Stimulated activated naive CD8-positive, alpha-beta T cell treated with anti-CD3 and anti-CD28 coated beads, Interleukin-15, Interleukin-2, amounts not matched to agents 100 ng/mL and 50 ng/mL, for 24 hours (primary cell): ENCODE measurements at regions not wholly inside any gene's neighbourhood (a gene's known extent, or its start where the extent isn't known, plus 50 kb on each side); places are given as distances from the start of the nearest gene placed in this dataset.

ENCODE experiments used
- H3K27ac Mint-ChIP-seq: one replicate; pipeline ENCODE4 v1.8.0; 2021; ENCODE audit warnings: mild to moderate bottlenecking, mixed read lengths
- H3K27me3 Mint-ChIP-seq: one replicate; pipeline ENCODE4 v1.8.0; 2021; ENCODE audit warnings: mixed read lengths
- H3K36me3 Mint-ChIP-seq: one replicate; pipeline ENCODE4 v1.8.0; 2021; ENCODE audit warnings: low read depth, mixed read lengths
- H3K4me1 Mint-ChIP-seq: one replicate; pipeline ENCODE4 v1.8.0; 2021; ENCODE audit warnings: low read depth, mixed read lengths
- H3K4me3 Mint-ChIP-seq: one replicate; pipeline ENCODE4 v1.8.0; 2021; ENCODE audit warnings: mild to moderate bottlenecking, mixed read lengths
- H3K9me3 Mint-ChIP-seq: one replicate; pipeline ENCODE4 v1.8.0; 2021; ENCODE audit warnings: mixed read lengths

- H3K27me3 Mint-ChIP-seq = no peaks in the 10 kb centered on the region
These were observed 652.1 kb downstream of the TBC1D32 start for GRCh38 chr6:120682145-120682544.

GRCh38 chr6:120681204-120681603 lies 653.1 kb downstream of the TBC1D32 start:
- H3K27ac Mint-ChIP-seq = no peak overlapping the region
- no peaks in the 10 kb centered on the region for H3K4me1 Mint-ChIP-seq
- H3K36me3 Mint-ChIP-seq = no peaks in the 10 kb centered on the region
- H3K4me3 Mint-ChIP-seq = no peak overlapping the region
- no peaks in the 10 kb centered on the region for H3K27me3 Mint-ChIP-seq
- H3K9me3 Mint-ChIP-seq = peaks cover 5% of the 10 kb centered on the region

More at GRCh38 chr6:120682145-120682544, 652.1 kb downstream of the TBC1D32 start:
- no peak overlapping the region for H3K4me3 Mint-ChIP-seq
- no peaks in the 10 kb centered on the region for H3K4me1 Mint-ChIP-seq
- H3K9me3 Mint-ChIP-seq = no peaks in the 10 kb centered on the region
- H3K36me3 Mint-ChIP-seq = no peaks in the 10 kb centered on the region
- no peak overlapping the region for H3K27ac Mint-ChIP-seq

- H3K4me1 Mint-ChIP-seq = no peaks in the 10 kb centered on the region
- H3K4me3 Mint-ChIP-seq = no peak overlapping the region
- H3K27me3 Mint-ChIP-seq = no peaks in the 10 kb centered on the region
- peaks cover 5% of the 10 kb centered on the region for H3K9me3 Mint-ChIP-seq
- H3K27ac Mint-ChIP-seq = no peak overlapping the region
- H3K36me3 Mint-ChIP-seq = no peaks in the 10 kb centered on the region
These were observed 658.4 kb downstream of the TBC1D32 start for GRCh38 chr6:120675886-120676285.

GRCh38 chr6:120671519-120671918 lies 662.8 kb downstream of the TBC1D32 start:
- Mint-ChIP-seq H3K36me3 (no peaks in the 10 kb centered on the region), H3K27ac (no peak overlapping the region), H3K4me1 (no peaks in the 10 kb centered on the region), H3K9me3 (peaks cover under 1% of the 10 kb centered on the region), H3K27me3 (no peaks in the 10 kb centered on the region), H3K4me3 (no peak overlapping the region)

- Mint-ChIP-seq H3K27ac (no peak overlapping the region), H3K27me3 (no peaks in the 10 kb centered on the region), H3K36me3 (no peaks in the 10 kb centered on the region), H3K4me1 (no peaks in the 10 kb centered on the region), H3K4me3 (no peak overlapping the region), H3K9me3 (peaks cover 4% of the 10 kb centered on the region)
These were observed 681.8 kb downstream of the TBC1D32 start for GRCh38 chr6:120652506-120652905.

GRCh38 chr6:120648713-120649112 lies 685.6 kb downstream of the TBC1D32 start:
- Mint-ChIP-seq H3K4me1 (no peaks in the 10 kb centered on the region), H3K9me3 (peaks cover 4% of the 10 kb centered on the region), H3K27ac (no peak overlapping the region), H3K27me3 (no peaks in the 10 kb centered on the region), H3K36me3 (no peaks in the 10 kb centered on the region), H3K4me3 (no peak overlapping the region)

- no peaks in the 10 kb centered on the region for H3K27me3 Mint-ChIP-seq
- no peaks in the 10 kb centered on the region for H3K4me1 Mint-ChIP-seq
- H3K4me3 Mint-ChIP-seq = no peak overlapping the region
- H3K36me3 Mint-ChIP-seq = no peaks in the 10 kb centered on the region
- H3K27ac Mint-ChIP-seq = no peak overlapping the region
- H3K9me3 Mint-ChIP-seq = peaks cover 4% of the 10 kb centered on the region
These were observed 688.2 kb downstream of the TBC1D32 start for GRCh38 chr6:120646101-120646500.

GRCh38 chr6:120632975-120633374 lies 701.3 kb downstream of the TBC1D32 start:
- no peak overlapping the region for H3K4me3 Mint-ChIP-seq
- no peaks in the 10 kb centered on the region for H3K36me3 Mint-ChIP-seq

GRCh38 chr6:120627612-120628011 lies 706.7 kb downstream of the TBC1D32 start:
- Mint-ChIP-seq H3K4me1 (no peaks in the 10 kb centered on the region), H3K9me3 (peaks cover 5% of the 10 kb centered on the region), H3K27ac (no peak overlapping the region)

More at GRCh38 chr6:120632975-120633374, 701.3 kb downstream of the TBC1D32 start:
- Mint-ChIP-seq H3K4me1 (no peaks in the 10 kb centered on the region), H3K27ac (no peak overlapping the region), H3K27me3 (no peaks in the 10 kb centered on the region), H3K9me3 (no peaks in the 10 kb centered on the region)

GRCh38 chr6:120622127-120622631 lies 712.1 kb downstream of the TBC1D32 start:
- Mint-ChIP-seq H3K27me3 (no peaks in the 10 kb centered on the region), H3K4me1 (no peaks in the 10 kb centered on the region), H3K9me3 (no peaks in the 10 kb centered on the region), H3K4me3 (no peak overlapping the region), H3K36me3 (no peaks in the 10 kb centered on the region), H3K27ac (no peak overlapping the region)

More at GRCh38 chr6:120627612-120628011, 706.7 kb downstream of the TBC1D32 start:
- Mint-ChIP-seq H3K4me3 (no peak overlapping the region), H3K36me3 (no peaks in the 10 kb centered on the region), H3K27me3 (no peaks in the 10 kb centered on the region)

GRCh38 chr6:120620900-120621299 lies 713.4 kb downstream of the TBC1D32 start:
- no peaks in the 10 kb centered on the region for H3K4me1 Mint-ChIP-seq
- H3K27me3 Mint-ChIP-seq = no peaks in the 10 kb centered on the region
- H3K9me3 Mint-ChIP-seq = no peaks in the 10 kb centered on the region
- H3K27ac Mint-ChIP-seq = no peak overlapping the region
- H3K36me3 Mint-ChIP-seq = no peaks in the 10 kb centered on the region
- no peak overlapping the region for H3K4me3 Mint-ChIP-seq

GRCh38 chr6:120615238-120615637 lies 719.0 kb downstream of the TBC1D32 start:
- no peak overlapping the region for H3K4me3 Mint-ChIP-seq
- H3K4me1 Mint-ChIP-seq = no peaks in the 10 kb centered on the region
- H3K27ac Mint-ChIP-seq = no peak overlapping the region
- H3K36me3 Mint-ChIP-seq = no peaks in the 10 kb centered on the region
- H3K9me3 Mint-ChIP-seq = no peaks in the 10 kb centered on the region
- H3K27me3 Mint-ChIP-seq = no peaks in the 10 kb centered on the region

GRCh38 chr6:120614723-120615122 lies 719.6 kb downstream of the TBC1D32 start:
- H3K27me3 Mint-ChIP-seq = no peaks in the 10 kb centered on the region
- H3K4me1 Mint-ChIP-seq = no peaks in the 10 kb centered on the region
- H3K9me3 Mint-ChIP-seq = no peaks in the 10 kb centered on the region
- no peak overlapping the region for H3K27ac Mint-ChIP-seq
- no peak overlapping the region for H3K4me3 Mint-ChIP-seq
- H3K36me3 Mint-ChIP-seq = no peaks in the 10 kb centered on the region

- no peak overlapping the region for H3K27ac Mint-ChIP-seq
These were observed 725.5 kb downstream of the TBC1D32 start for GRCh38 chr6:120608826-120609225.

GRCh38 chr6:120606743-120607142 lies 727.5 kb downstream of the TBC1D32 start:
- Mint-ChIP-seq H3K4me3 (no peak overlapping the region), H3K4me1 (no peaks in the 10 kb centered on the region), H3K9me3 (no peaks in the 10 kb centered on the region), H3K27ac (no peak overlapping the region), H3K27me3 (no peaks in the 10 kb centered on the region), H3K36me3 (no peaks in the 10 kb centered on the region)

More at GRCh38 chr6:120608826-120609225, 725.5 kb downstream of the TBC1D32 start:
- no peaks in the 10 kb centered on the region for H3K9me3 Mint-ChIP-seq
- no peaks in the 10 kb centered on the region for H3K4me1 Mint-ChIP-seq
- no peak overlapping the region for H3K4me3 Mint-ChIP-seq
- H3K27me3 Mint-ChIP-seq = no peaks in the 10 kb centered on the region
- H3K36me3 Mint-ChIP-seq = no peaks in the 10 kb centered on the region

GRCh38 chr6:120604510-120604909 lies 729.8 kb downstream of the TBC1D32 start:
- H3K9me3 Mint-ChIP-seq = no peaks in the 10 kb centered on the region
- H3K27me3 Mint-ChIP-seq = no peaks in the 10 kb centered on the region
- no peaks in the 10 kb centered on the region for H3K36me3 Mint-ChIP-seq

More at GRCh38 chr6:120604510-120604909, 729.8 kb downstream of the TBC1D32 start:
- no peaks in the 10 kb centered on the region for H3K4me1 Mint-ChIP-seq
- no peak overlapping the region for H3K27ac Mint-ChIP-seq
- H3K4me3 Mint-ChIP-seq = no peak overlapping the region
